Thymus (tissue), 11 donors: ENCODE measurements at regions not wholly inside any gene's neighbourhood (a gene's known extent, or its start where the extent isn't known, plus 50 kb on each side); places are given as distances from the start of the nearest gene placed in this dataset.

Source experiments
- DNase-seq, 9 donors: peaks; one replicate each; pipeline ENCODE4 v3.0.0-alpha.2; 2013; ENCODE audit warnings: low spot score in 9 of 9, low read depth in 6 of 9, missing footprints in 1 of 9
- H3K27ac ChIP-seq, 2 donors: one replicate each; pipeline ENCODE4 v1.5.1; 2013; ENCODE audit warnings: control low read depth in 1 of 2, low read depth in 1 of 2, low read length in 1 of 2, mild to moderate bottlenecking in 1 of 2, moderate library complexity in 1 of 2
- H3K27me3 ChIP-seq, 2 donors: one replicate each; pipeline ENCODE4 v1.5.1; 2013; ENCODE audit warnings: low read length in 1 of 2; ENCODE audit not compliant: control insufficient read depth in 2 of 2, insufficient read depth in 1 of 2
- H3K36me3 ChIP-seq, 2 donors: one replicate each; pipeline ENCODE4 v1.5.1; 2013; ENCODE audit warnings: low read length in 1 of 2, mild to moderate bottlenecking in 1 of 2, moderate library complexity in 1 of 2; ENCODE audit not compliant: control insufficient read depth in 2 of 2, insufficient read depth in 2 of 2
- H3K4me1 ChIP-seq, 2 donors: one replicate each; pipeline ENCODE4 v1.5.1; 2013; ENCODE audit warnings: low read length in 2 of 2; ENCODE audit not compliant: control insufficient read depth in 2 of 2, insufficient read depth in 2 of 2
- H3K4me3 ChIP-seq, 2 donors: one replicate each; pipeline ENCODE4 v1.5.1; 2013; ENCODE audit warnings: low read length in 2 of 2, control low read depth in 1 of 2, mild to moderate bottlenecking in 1 of 2
- H3K9me3 ChIP-seq, 2 donors: one replicate each; pipeline ENCODE4 v1.5.1; 2013; ENCODE audit warnings: low read length in 1 of 2, mild to moderate bottlenecking in 1 of 2; ENCODE audit not compliant: control insufficient read depth in 2 of 2, insufficient read depth in 1 of 2
- WGBS: extraction: QIAGEN DNeasy Blood & Tissue Kit; methylation state at CpG from one replicate; pipeline ENCODE4 v1.1.7; 2013; 5-methylcytosine and 5-hydroxymethylcytosine counted together
- donor health status: healthy.

GRCh38 chr14:50045039-50045711, 71.2 kb downstream of the VCPKMT start:
- H3K27ac ChIP-seq: peak overlapping the region; percentile 84 to 86
- H3K4me3 ChIP-seq: no peak overlapping the region
- 24% methylated on average over 8 of the region's 8 CpGs for WGBS
- no peaks in the 10 kb centered on the region for H3K27me3 ChIP-seq
- peak in 3 of 9 donors; percentile 42 to 66 (median 47) for DNase-seq
- no peaks in the 10 kb centered on the region for H3K9me3 ChIP-seq
- H3K4me1 ChIP-seq: peaks cover 28 to 39% of the 10 kb centered on the region in 2 donors
- no peaks in the 10 kb centered on the region for H3K36me3 ChIP-seq

GRCh38 chr14:50045837-50046236, 70.5 kb downstream of the VCPKMT start:
- WGBS: 97% methylated on average over 2 of the region's 2 CpGs
- H3K27me3 ChIP-seq: no peaks in the 10 kb centered on the region
- no peak overlapping the region for H3K4me3 ChIP-seq
- H3K9me3 ChIP-seq: no peaks in the 10 kb centered on the region
- peak overlapping the region in 1 of 2 donors; percentile 70 for H3K27ac ChIP-seq
- H3K36me3 ChIP-seq: no peaks in the 10 kb centered on the region
- peaks cover 21 to 33% of the 10 kb centered on the region in 2 donors for H3K4me1 ChIP-seq
- no peak for DNase-seq

- DNase-seq: no peak
- Histone ChIP-seq H3K9me3 (no peaks in the 10 kb centered on the region), H3K4me3 (no peak overlapping the region), H3K36me3 (no peaks in the 10 kb centered on the region), H3K27ac (peak overlapping the region; percentile 8 to 10), H3K4me1 (peaks cover 16 to 26% of the 10 kb centered on the region in 2 donors), H3K27me3 (no peaks in the 10 kb centered on the region)
Observed at GRCh38 chr14:50047274-50047676, 69.1 kb downstream of the VCPKMT start.

- Histone ChIP-seq H3K4me1 (peaks cover 10 to 21% of the 10 kb centered on the region in 2 donors), H3K27me3 (no peaks in the 10 kb centered on the region), H3K27ac (no peak overlapping the region), H3K9me3 (no peaks in the 10 kb centered on the region), H3K36me3 (no peaks in the 10 kb centered on the region), H3K4me3 (no peak overlapping the region)
- 98% methylated on average over 4 of the region's 4 CpGs for WGBS
- DNase-seq: no peak
Observed at GRCh38 chr14:50049093-50049492, 67.3 kb downstream of the VCPKMT start.

GRCh38 chr14:50049703-50050570, 66.4 kb downstream of the VCPKMT start:
- Histone ChIP-seq H3K36me3 (no peaks in the 10 kb centered on the region), H3K27me3 (no peaks in the 10 kb centered on the region), H3K4me1 (peaks cover 3 to 14% of the 10 kb centered on the region in 2 donors), H3K27ac (no peak overlapping the region), H3K9me3 (no peaks in the 10 kb centered on the region), H3K4me3 (no peak overlapping the region)
- WGBS: 97% methylated on average over 20 of the region's 20 CpGs
- no peak for DNase-seq

- no peak overlapping the region for H3K27ac ChIP-seq
- no peak overlapping the region for H3K4me3 ChIP-seq
- no peaks in the 10 kb centered on the region for H3K9me3 ChIP-seq
- DNase-seq: no peak
- H3K27me3 ChIP-seq: no peaks in the 10 kb centered on the region
- 97% methylated on average over 12 of the region's 12 CpGs for WGBS
- peaks cover 0 to 8% of the 10 kb centered on the region in 2 donors for H3K4me1 ChIP-seq
- no peaks in the 10 kb centered on the region for H3K36me3 ChIP-seq
Observed at GRCh38 chr14:50051106-50051505, 65.3 kb downstream of the VCPKMT start.

GRCh38 chr14:50051706-50052105, 64.7 kb downstream of the VCPKMT start:
- Histone ChIP-seq H3K4me3 (no peak overlapping the region), H3K27me3 (no peaks in the 10 kb centered on the region), H3K4me1 (peaks cover 0 to 8% of the 10 kb centered on the region in 2 donors), H3K36me3 (no peaks in the 10 kb centered on the region), H3K9me3 (no peaks in the 10 kb centered on the region), H3K27ac (no peak overlapping the region)
- WGBS: 98% methylated on average over 5 of the region's 5 CpGs
- DNase-seq: no peak

- H3K27me3 ChIP-seq: no peaks in the 10 kb centered on the region
- no peaks in the 10 kb centered on the region for H3K9me3 ChIP-seq
- H3K36me3 ChIP-seq: no peaks in the 10 kb centered on the region
- no peak overlapping the region for H3K27ac ChIP-seq
- H3K4me1 ChIP-seq: peaks cover 0 to 8% of the 10 kb centered on the region in 2 donors
- WGBS: 98% methylated on average over 11 of the region's 11 CpGs
- no peak overlapping the region for H3K4me3 ChIP-seq
- no peak for DNase-seq
Observed at GRCh38 chr14:50052517-50052916, 63.9 kb downstream of the VCPKMT start.

- peaks cover 0 to 6% of the 10 kb centered on the region in 2 donors for H3K4me1 ChIP-seq
- DNase-seq: no peak
- no peak overlapping the region for H3K4me3 ChIP-seq
- no peaks in the 10 kb centered on the region for H3K36me3 ChIP-seq
- no peak overlapping the region for H3K27ac ChIP-seq
- no peaks in the 10 kb centered on the region for H3K9me3 ChIP-seq
- H3K27me3 ChIP-seq: no peaks in the 10 kb centered on the region
- 92% methylated on average over 2 of the region's 2 CpGs for WGBS
Observed at GRCh38 chr14:50053935-50054334, 62.4 kb downstream of the VCPKMT start.
